ENCODE measurements at regions not wholly inside any gene's neighbourhood (a gene's known extent, or its start where the extent isn't known, plus 50 kb on each side); places are given as distances from the start of the nearest gene placed in this dataset.

GRCh38 chr5:18546591-18546990, 912.3 kb downstream of the TAF11L14 start:
- TF ChIP-seq CTCF (IDR thresholded peaks at IDR 0.05; ENCODE audit: low read depth, low read length, missing control alignments), result no peak
- no peak for DNase-seq (ENCODE audit: extremely low read depth, low read depth)
- no peak overlapping the region for H3K4me3 ChIP-seq (replicated peaks; ENCODE audit: low read depth, low read length)

GRCh38 chr5:18551716-18552115, 917.5 kb downstream of the TAF11L14 start:
- TF ChIP-seq CTCF (IDR thresholded peaks at IDR 0.05; ENCODE audit: low read depth, low read length, missing control alignments), result no peak
- no peak overlapping the region for H3K4me3 ChIP-seq (replicated peaks; ENCODE audit: low read depth, low read length)

GRCh38 chr5:18553269-18553668, 919.0 kb downstream of the TAF11L14 start:
- H3K4me3 ChIP-seq (replicated peaks; ENCODE audit: low read depth, low read length), result no peak overlapping the region
- no peak for DNase-seq (ENCODE audit: extremely low read depth, low read depth)

More at GRCh38 chr5:18551716-18552115, 917.5 kb downstream of the TAF11L14 start:
- DNase-seq (ENCODE audit: extremely low read depth, low read depth), result no peak

GRCh38 chr5:18560602-18561001, 926.3 kb downstream of the TAF11L14 start:
- no peak for TF ChIP-seq CTCF (IDR thresholded peaks at IDR 0.05; ENCODE audit: low read depth, low read length, missing control alignments)
- H3K4me3 ChIP-seq (replicated peaks; ENCODE audit: low read depth, low read length), result no peak overlapping the region
- no peak for DNase-seq (ENCODE audit: extremely low read depth, low read depth)

More at GRCh38 chr5:18553269-18553668, 919.0 kb downstream of the TAF11L14 start:
- no peak for TF ChIP-seq CTCF (IDR thresholded peaks at IDR 0.05; ENCODE audit: low read depth, low read length, missing control alignments)

- no peak overlapping the region for H3K4me3 ChIP-seq (replicated peaks; ENCODE audit: low read depth, low read length)
- DNase-seq (ENCODE audit: extremely low read depth, low read depth), result no peak
- no peak for TF ChIP-seq CTCF (IDR thresholded peaks at IDR 0.05; ENCODE audit: low read depth, low read length, missing control alignments)
Measured at GRCh38 chr5:18563853-18564252, 929.6 kb downstream of the TAF11L14 start.

- TF ChIP-seq CTCF (IDR thresholded peaks at IDR 0.05; ENCODE audit: low read depth, low read length, missing control alignments), result no peak
Measured at GRCh38 chr5:18566671-18567070, 932.4 kb downstream of the TAF11L14 start.

GRCh38 chr5:18576586-18576985, 942.3 kb downstream of the TAF11L14 start:
- no peak for DNase-seq (ENCODE audit: extremely low read depth, low read depth)
- no peak overlapping the region for H3K4me3 ChIP-seq (replicated peaks; ENCODE audit: low read depth, low read length)
- no peak for TF ChIP-seq CTCF (IDR thresholded peaks at IDR 0.05; ENCODE audit: low read depth, low read length, missing control alignments)

More at GRCh38 chr5:18566671-18567070, 932.4 kb downstream of the TAF11L14 start:
- no peak for DNase-seq (ENCODE audit: extremely low read depth, low read depth)
- H3K4me3 ChIP-seq (replicated peaks; ENCODE audit: low read depth, low read length), result no peak overlapping the region

All from HFF-Myc (cell line).